Mucosa of stomach (tissue), 1 donor: ENCODE measurements at regions not wholly inside any gene's neighbourhood (a gene's known extent, or its start where the extent isn't known, plus 50 kb on each side); places are given as distances from the start of the nearest gene placed in this dataset.
A peak's percentile ranks its signal among the peaks of the same experiment; 100 is the strongest.

Experiments used
- H3K27me3 ChIP-seq: one replicate; pipeline ENCODE4 v1.7.0; 2013; ENCODE audit warnings: mild to moderate bottlenecking, low read length; ENCODE audit not compliant: control insufficient read depth, insufficient read depth
- H3K36me3 ChIP-seq: one replicate; pipeline ENCODE4 v1.7.0; 2013; ENCODE audit warnings: low read length; ENCODE audit not compliant: control insufficient read depth, insufficient read depth
- H3K4me1 ChIP-seq: one replicate; pipeline ENCODE4 v1.7.0; 2013; ENCODE audit warnings: mild to moderate bottlenecking, low read length; ENCODE audit not compliant: control insufficient read depth, insufficient read depth
- H3K4me3 ChIP-seq: one replicate; pipeline ENCODE4 v1.7.0; 2013; ENCODE audit warnings: low read length
- H3K9ac ChIP-seq: one replicate; pipeline ENCODE4 v1.7.0; 2013; ENCODE audit warnings: mild to moderate bottlenecking, low read length, moderate library complexity
- H3K9me3 ChIP-seq: one replicate; pipeline ENCODE4 v1.7.0; 2013; ENCODE audit warnings: mild to moderate bottlenecking, low read length, moderate library complexity; ENCODE audit not compliant: control insufficient read depth
- donor health status: Pancreatic carcinoma.

DNA sequence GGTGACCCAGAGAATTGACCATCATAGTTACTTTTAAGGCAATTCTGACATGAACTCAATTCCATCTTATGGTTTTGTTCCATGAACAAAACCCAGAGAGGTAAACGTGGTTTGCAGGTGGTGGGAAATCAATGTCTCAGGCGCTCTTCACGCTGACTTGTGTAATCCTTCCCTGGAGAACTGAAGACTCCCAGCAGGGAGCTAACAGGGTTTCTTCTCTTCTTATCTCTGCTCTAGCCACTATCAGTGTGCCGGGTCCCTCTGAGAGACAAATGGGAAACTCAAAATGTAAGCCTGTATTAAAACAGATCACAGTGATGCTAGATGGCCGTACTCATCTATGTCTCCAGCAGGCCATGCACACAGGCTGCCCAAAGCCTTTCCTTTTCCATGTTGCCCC is 57.6 kb upstream of the ARGLU1 start:
- Histone ChIP-seq H3K9me3 (no peaks in the 10 kb centered on the region), H3K9ac (no peak overlapping the region), H3K36me3 (no peaks in the 10 kb centered on the region), H3K4me1 (no peaks in the 10 kb centered on the region), H3K27me3 (no peaks in the 10 kb centered on the region), H3K4me3 (no peak overlapping the region)

GRCh38 chr13:106623799-106624460 is 56.0 kb upstream of the ARGLU1 start:
- H3K36me3 ChIP-seq = no peaks in the 10 kb centered on the region
- H3K27me3 ChIP-seq = no peaks in the 10 kb centered on the region
- H3K9ac ChIP-seq = no peak overlapping the region
- H3K4me1 ChIP-seq = peaks cover 5% of the 10 kb centered on the region
- H3K9me3 ChIP-seq = no peaks in the 10 kb centered on the region
- H3K4me3 ChIP-seq = no peak overlapping the region

DNA sequence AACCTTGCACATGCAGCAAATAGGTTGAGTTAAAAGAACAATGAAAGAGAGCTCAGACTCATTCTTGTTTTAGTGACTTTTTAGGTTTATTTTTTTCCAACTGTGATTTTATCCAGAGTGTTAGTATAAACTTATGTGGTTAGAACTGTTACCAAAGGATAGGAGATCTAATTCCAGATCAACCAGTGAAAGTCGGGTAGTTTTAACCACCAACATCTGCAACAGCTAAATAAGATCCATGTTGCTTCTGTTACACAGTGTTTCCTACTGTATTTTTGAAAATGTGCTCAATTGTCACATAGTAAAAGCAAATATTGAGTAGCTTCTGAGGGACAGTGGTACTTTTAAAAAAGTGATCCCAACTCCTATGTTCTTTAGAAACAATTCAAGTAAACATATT is 53.9 kb upstream of the ARGLU1 start:
- H3K9ac ChIP-seq = no peak overlapping the region
- peaks cover 5% of the 10 kb centered on the region for H3K4me1 ChIP-seq
- no peaks in the 10 kb centered on the region for H3K9me3 ChIP-seq
- no peaks in the 10 kb centered on the region for H3K36me3 ChIP-seq
- H3K27me3 ChIP-seq = no peaks in the 10 kb centered on the region
- H3K4me3 ChIP-seq = no peak overlapping the region

DNA sequence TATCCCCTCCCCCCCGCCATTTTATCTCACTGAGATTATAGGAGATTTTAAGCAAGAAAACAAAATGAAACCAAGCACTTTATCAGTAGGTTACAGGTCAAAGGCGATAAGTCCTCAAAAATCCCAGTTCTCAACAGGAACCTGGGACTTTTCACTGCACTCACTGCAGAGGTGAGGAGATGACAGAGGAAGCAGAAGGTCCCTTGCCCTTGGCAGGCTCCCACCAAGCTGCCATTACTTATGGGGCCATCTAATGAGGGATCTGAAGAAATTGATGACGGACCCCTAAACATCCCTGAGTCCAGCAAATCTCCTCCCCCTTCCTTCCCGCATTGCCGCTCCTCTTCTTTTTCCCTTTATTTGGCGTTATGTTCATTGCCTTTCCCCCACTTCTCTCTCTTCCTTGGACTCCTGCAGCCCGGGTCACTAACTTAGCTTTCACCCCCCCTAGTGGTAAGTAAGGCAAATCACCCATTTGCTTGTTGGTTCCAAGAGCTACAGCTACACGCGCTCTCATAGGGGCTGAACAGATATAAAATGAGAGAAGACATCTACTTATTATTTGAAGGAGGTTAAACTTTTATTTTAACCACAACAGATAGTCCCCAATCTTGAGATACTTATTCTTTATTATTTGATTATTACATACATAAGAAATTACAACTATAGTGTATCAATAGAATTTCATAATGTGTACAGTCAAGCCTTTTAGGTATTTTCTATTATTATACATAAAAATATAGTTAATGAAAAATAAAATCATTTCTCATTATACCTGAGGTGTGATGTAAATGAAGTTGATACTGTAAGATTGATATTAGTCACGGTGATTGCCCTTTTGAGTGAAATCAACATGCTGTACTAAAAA is 52.0 kb upstream of the ARGLU1 start:
- Histone ChIP-seq H3K9ac (peak overlapping the region; percentile 53), H3K27me3 (no peaks in the 10 kb centered on the region), H3K4me3 (no peak overlapping the region), H3K4me1 (peaks cover 5% of the 10 kb centered on the region), H3K36me3 (no peaks in the 10 kb centered on the region), H3K9me3 (no peaks in the 10 kb centered on the region)
